Dendritic cell treated with granulocyte-macrophage colony-stimulating factor and Interleukin-4, amounts not matched to agents 40 ng/mL and 50 ng/mL, for 4 days (primary cell): ENCODE measurements at regions not wholly inside any gene's neighbourhood (a gene's known extent, or its start where the extent isn't known, plus 50 kb on each side); places are given as distances from the start of the nearest gene placed in this dataset.

Source experiments
- H3K27ac Mint-ChIP-seq: one replicate; pipeline ENCODE4 v1.8.0; 2022; ENCODE audit warnings: mild to moderate bottlenecking, mixed read lengths
- H3K27me3 Mint-ChIP-seq: one replicate; pipeline ENCODE4 v1.8.0; 2022; ENCODE audit warnings: mild to moderate bottlenecking, mixed read lengths
- H3K36me3 Mint-ChIP-seq: one replicate; pipeline ENCODE4 v1.8.0; 2022; ENCODE audit warnings: low read depth, mixed read lengths
- H3K4me1 Mint-ChIP-seq: one replicate; pipeline ENCODE4 v1.8.0; 2022; ENCODE audit warnings: low read depth, mixed read lengths
- H3K4me3 Mint-ChIP-seq: one replicate; pipeline ENCODE4 v1.8.0; 2022; ENCODE audit warnings: mild to moderate bottlenecking, moderate library complexity, mixed read lengths
- H3K9me3 Mint-ChIP-seq: one replicate; pipeline ENCODE4 v1.8.0; 2022; ENCODE audit warnings: mixed read lengths
- intact Hi-C: fragments of 100-400 bp; cut with micrococcal nuclease; formaldehyde crosslinking; loops from one replicate; pipeline ENCODE4 v1.15.0; 2022

GRCh38 chr17:79296243-79296642, 221.6 kb downstream of the ENGASE start:
- intact Hi-C loops: no loop called here
- no peaks in the 10 kb centered on the region for H3K9me3 Mint-ChIP-seq
- no peaks in the 10 kb centered on the region for H3K36me3 Mint-ChIP-seq
- H3K4me3 Mint-ChIP-seq: no peak overlapping the region
- peaks cover 8% of the 10 kb centered on the region for H3K27me3 Mint-ChIP-seq
- H3K4me1 Mint-ChIP-seq: no peaks in the 10 kb centered on the region
- no peak overlapping the region for H3K27ac Mint-ChIP-seq

- intact Hi-C loops: no loop called here
- peaks cover 8% of the 10 kb centered on the region for H3K27me3 Mint-ChIP-seq
These were observed 220.7 kb downstream of the ENGASE start for GRCh38 chr17:79295307-79295706.

GRCh38 chr17:79294459-79295071, 219.9 kb downstream of the ENGASE start:
- H3K27me3 Mint-ChIP-seq: peaks cover 9% of the 10 kb centered on the region
- intact Hi-C loops: no loop called here

More at GRCh38 chr17:79295307-79295706, 220.7 kb downstream of the ENGASE start:
- no peaks in the 10 kb centered on the region for H3K4me1 Mint-ChIP-seq
- H3K4me3 Mint-ChIP-seq: no peak overlapping the region
- no peaks in the 10 kb centered on the region for H3K36me3 Mint-ChIP-seq
- H3K9me3 Mint-ChIP-seq: no peaks in the 10 kb centered on the region
- H3K27ac Mint-ChIP-seq: no peak overlapping the region

DNA sequence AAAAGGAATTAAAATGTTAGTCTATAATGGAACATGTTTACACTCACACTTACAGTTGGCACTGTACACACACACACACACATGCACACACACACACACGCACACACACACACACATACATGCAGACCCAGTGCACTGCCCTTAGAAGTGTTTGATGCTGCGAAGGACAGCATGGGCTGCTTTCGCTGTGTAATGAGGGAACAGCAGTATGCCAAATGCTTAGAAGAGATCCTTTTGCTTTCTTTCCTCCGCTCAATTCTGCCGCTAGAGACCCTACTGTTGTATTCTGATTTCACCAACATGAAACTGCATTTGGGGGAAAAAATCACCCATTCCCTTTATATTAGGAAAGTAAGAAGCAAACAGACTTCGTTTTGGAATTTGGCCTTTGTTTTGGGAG, 217.9 kb downstream of the ENGASE start:
- H3K27me3 Mint-ChIP-seq: peaks cover 9% of the 10 kb centered on the region

More at GRCh38 chr17:79294459-79295071, 219.9 kb downstream of the ENGASE start:
- Mint-ChIP-seq H3K4me1 (no peaks in the 10 kb centered on the region), H3K36me3 (no peaks in the 10 kb centered on the region), H3K27ac (no peak overlapping the region), H3K4me3 (no peak overlapping the region), H3K9me3 (no peaks in the 10 kb centered on the region)

DNA sequence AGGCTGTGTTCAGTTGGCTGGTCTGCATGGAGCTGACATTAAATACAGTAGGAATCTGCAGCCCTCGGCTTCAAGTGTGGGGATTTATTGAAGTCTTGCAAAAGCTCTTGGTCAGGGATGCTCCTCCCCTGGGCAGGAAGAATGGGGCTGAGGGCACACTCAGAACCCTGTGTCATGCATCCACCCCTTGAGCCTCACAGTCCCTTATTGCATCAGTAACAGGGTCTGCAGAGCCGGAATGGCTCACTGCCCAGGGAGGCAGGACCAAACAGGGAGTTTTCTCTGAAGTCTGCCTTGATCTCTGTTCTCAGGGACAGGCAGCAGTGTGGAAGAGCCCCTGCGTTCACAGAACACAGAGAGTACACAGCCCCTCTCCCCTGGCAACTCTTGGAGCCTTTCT, 216.8 kb downstream of the ENGASE start:
- no peak overlapping the region for H3K4me3 Mint-ChIP-seq
- peaks cover 5% of the 10 kb centered on the region for H3K27me3 Mint-ChIP-seq
- H3K4me1 Mint-ChIP-seq: no peaks in the 10 kb centered on the region
- H3K9me3 Mint-ChIP-seq: no peaks in the 10 kb centered on the region
- intact Hi-C loops: no loop called here
- H3K27ac Mint-ChIP-seq: no peak overlapping the region
- H3K36me3 Mint-ChIP-seq: no peaks in the 10 kb centered on the region

More for the DNA sequence above, 217.9 kb downstream of the ENGASE start:
- H3K9me3 Mint-ChIP-seq: no peaks in the 10 kb centered on the region
- no peaks in the 10 kb centered on the region for H3K4me1 Mint-ChIP-seq
- no peak overlapping the region for H3K4me3 Mint-ChIP-seq
- H3K36me3 Mint-ChIP-seq: no peaks in the 10 kb centered on the region
- no peak overlapping the region for H3K27ac Mint-ChIP-seq
- intact Hi-C loops: no loop called here

DNA sequence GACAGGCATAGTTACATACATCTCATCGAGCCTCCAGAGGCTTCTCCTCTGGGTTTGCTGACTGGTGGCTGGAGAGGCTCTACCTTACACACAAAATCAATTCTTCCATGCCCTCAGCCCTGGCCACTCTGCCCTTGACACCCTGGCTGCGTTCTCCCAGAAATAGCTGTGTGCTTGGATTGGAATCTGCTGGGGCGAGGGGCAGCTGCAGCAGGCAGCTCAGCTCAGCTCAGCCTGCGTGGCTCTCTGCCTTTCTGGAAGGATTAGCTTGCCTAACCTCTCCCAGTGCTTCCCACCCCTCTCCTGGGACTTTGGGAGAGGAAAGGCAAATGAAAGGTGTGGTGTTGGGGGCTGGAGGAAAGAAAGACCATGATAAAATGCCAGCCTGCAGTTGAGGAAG, 216.1 kb downstream of the ENGASE start:
- H3K9me3 Mint-ChIP-seq: no peaks in the 10 kb centered on the region
- no peaks in the 10 kb centered on the region for H3K4me1 Mint-ChIP-seq
- no peak overlapping the region for H3K27ac Mint-ChIP-seq
- no peak overlapping the region for H3K4me3 Mint-ChIP-seq
- intact Hi-C loops: no loop called here
- H3K36me3 Mint-ChIP-seq: no peaks in the 10 kb centered on the region
- peaks cover 5% of the 10 kb centered on the region for H3K27me3 Mint-ChIP-seq

- H3K27me3 Mint-ChIP-seq: peaks cover 1% of the 10 kb centered on the region
- H3K27ac Mint-ChIP-seq: no peak overlapping the region
- intact Hi-C loops: no loop called here
These were observed 214.3 kb downstream of the ENGASE start for GRCh38 chr17:79288950-79289349.

DNA sequence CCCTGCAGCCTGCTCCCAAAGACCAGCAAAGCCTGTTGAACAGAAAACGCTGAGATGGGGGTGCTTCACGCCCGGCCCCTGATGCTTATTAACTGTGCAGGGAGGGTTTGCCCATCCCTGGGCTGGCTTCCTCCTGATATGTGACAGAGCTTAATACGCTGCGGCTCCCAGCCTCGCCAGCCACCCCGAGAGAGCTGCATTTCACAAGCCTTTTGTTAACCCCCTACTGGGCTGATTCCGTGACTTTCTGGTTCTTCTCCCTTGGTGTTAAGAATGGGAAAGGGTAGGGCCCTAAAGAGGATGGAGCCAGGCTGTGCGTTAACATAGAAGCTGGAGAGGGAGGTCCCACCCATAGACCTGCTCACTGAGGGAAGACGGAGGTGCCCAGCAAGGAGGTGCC, 211.8 kb downstream of the ENGASE start:
- Mint-ChIP-seq H3K27me3 (peaks cover 3% of the 10 kb centered on the region), H3K27ac (no peak overlapping the region), H3K9me3 (no peaks in the 10 kb centered on the region), H3K36me3 (no peaks in the 10 kb centered on the region), H3K4me3 (no peak overlapping the region), H3K4me1 (no peaks in the 10 kb centered on the region)
- intact Hi-C loops: no loop called here

More at GRCh38 chr17:79288950-79289349, 214.3 kb downstream of the ENGASE start:
- Mint-ChIP-seq H3K36me3 (no peaks in the 10 kb centered on the region), H3K9me3 (no peaks in the 10 kb centered on the region), H3K4me1 (no peaks in the 10 kb centered on the region), H3K4me3 (no peak overlapping the region)

GRCh38 chr17:79285973-79286372, 211.3 kb downstream of the ENGASE start:
- intact Hi-C loops: no loop called here
- Mint-ChIP-seq H3K27me3 (peaks cover 3% of the 10 kb centered on the region), H3K27ac (no peak overlapping the region), H3K4me3 (no peak overlapping the region), H3K4me1 (no peaks in the 10 kb centered on the region), H3K36me3 (no peaks in the 10 kb centered on the region), H3K9me3 (no peaks in the 10 kb centered on the region)

DNA sequence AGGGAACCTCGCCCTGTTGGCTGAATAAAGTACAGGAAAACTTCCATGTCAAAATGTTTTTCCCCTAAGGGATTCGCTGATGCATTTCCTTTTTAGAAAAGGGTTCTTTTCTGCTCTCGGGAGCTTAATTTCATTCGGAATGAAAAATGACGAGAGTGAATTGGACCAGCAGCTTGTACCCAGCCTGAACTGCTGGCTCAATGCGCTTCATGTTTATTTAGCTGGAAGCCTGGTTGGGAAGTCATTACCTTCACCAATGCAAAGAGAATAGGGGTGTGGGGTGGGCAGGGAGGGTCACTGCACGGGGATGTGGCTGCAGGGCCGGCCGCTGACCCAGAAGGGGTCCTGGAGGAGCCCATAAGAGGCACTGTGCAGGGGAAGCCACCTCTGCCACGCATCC, 207.7 kb downstream of the ENGASE start:
- H3K27ac Mint-ChIP-seq: no peak overlapping the region
- H3K4me3 Mint-ChIP-seq: no peak overlapping the region
- no peaks in the 10 kb centered on the region for H3K4me1 Mint-ChIP-seq
- H3K36me3 Mint-ChIP-seq: no peaks in the 10 kb centered on the region
- H3K9me3 Mint-ChIP-seq: no peaks in the 10 kb centered on the region
- intact Hi-C loops: no loop called here
- peaks cover 2% of the 10 kb centered on the region for H3K27me3 Mint-ChIP-seq

- Mint-ChIP-seq H3K27ac (no peak overlapping the region), H3K9me3 (no peaks in the 10 kb centered on the region)
These were observed 207.2 kb downstream of the ENGASE start for GRCh38 chr17:79281803-79282202.

GRCh38 chr17:79280866-79281572, 206.4 kb downstream of the ENGASE start:
- Mint-ChIP-seq H3K4me3 (no peak overlapping the region), H3K4me1 (no peaks in the 10 kb centered on the region), H3K9me3 (no peaks in the 10 kb centered on the region), H3K27ac (no peak overlapping the region), H3K27me3 (peaks cover 2% of the 10 kb centered on the region), H3K36me3 (no peaks in the 10 kb centered on the region)
- intact Hi-C loops: no loop called here

More at GRCh38 chr17:79281803-79282202, 207.2 kb downstream of the ENGASE start:
- Mint-ChIP-seq H3K36me3 (no peaks in the 10 kb centered on the region), H3K27me3 (peaks cover 2% of the 10 kb centered on the region), H3K4me1 (no peaks in the 10 kb centered on the region), H3K4me3 (no peak overlapping the region)
- intact Hi-C loops: no loop called here

GRCh38 chr17:79280010-79280409, 205.4 kb downstream of the ENGASE start:
- Mint-ChIP-seq H3K4me3 (no peak overlapping the region), H3K9me3 (no peaks in the 10 kb centered on the region), H3K27ac (no peak overlapping the region), H3K27me3 (peaks cover 2% of the 10 kb centered on the region), H3K36me3 (no peaks in the 10 kb centered on the region), H3K4me1 (no peaks in the 10 kb centered on the region)
- intact Hi-C loops: no loop called here

DNA sequence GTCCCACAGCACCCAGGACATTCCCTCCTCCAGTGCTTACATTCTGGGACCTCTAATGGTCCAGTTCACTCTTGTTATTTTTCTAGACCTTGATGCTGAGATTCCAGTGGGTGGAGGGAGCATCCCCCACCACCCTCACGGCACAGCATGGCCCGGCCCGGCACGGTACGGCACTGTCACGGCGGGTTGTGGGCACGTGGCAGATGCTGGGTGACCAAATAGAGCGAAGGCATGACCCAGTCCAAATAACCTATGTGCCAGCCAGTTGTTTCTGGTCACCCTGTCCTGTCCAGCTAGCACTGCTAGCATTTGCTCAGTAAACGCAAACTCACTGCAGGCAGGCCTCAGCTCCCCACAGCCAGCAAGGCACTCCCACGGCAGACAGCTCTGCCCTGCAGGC, 204.7 kb downstream of the ENGASE start:
- Mint-ChIP-seq H3K4me3 (no peak overlapping the region), H3K36me3 (no peaks in the 10 kb centered on the region), H3K27ac (no peak overlapping the region), H3K9me3 (no peaks in the 10 kb centered on the region), H3K4me1 (no peaks in the 10 kb centered on the region), H3K27me3 (peaks cover 2% of the 10 kb centered on the region)
- intact Hi-C loops: no loop called here

GRCh38 chr17:79276821-79277220, 202.2 kb downstream of the ENGASE start:
- Mint-ChIP-seq H3K36me3 (no peaks in the 10 kb centered on the region), H3K9me3 (no peaks in the 10 kb centered on the region), H3K27me3 (peaks cover under 1% of the 10 kb centered on the region), H3K27ac (no peak overlapping the region), H3K4me1 (no peaks in the 10 kb centered on the region), H3K4me3 (no peak overlapping the region)
- intact Hi-C loops: no loop called here
